ENCODE measurements at regions not wholly inside any gene's neighbourhood (a gene's known extent, or its start where the extent isn't known, plus 50 kb on each side); places are given as distances from the start of the nearest gene placed in this dataset.

DNA sequence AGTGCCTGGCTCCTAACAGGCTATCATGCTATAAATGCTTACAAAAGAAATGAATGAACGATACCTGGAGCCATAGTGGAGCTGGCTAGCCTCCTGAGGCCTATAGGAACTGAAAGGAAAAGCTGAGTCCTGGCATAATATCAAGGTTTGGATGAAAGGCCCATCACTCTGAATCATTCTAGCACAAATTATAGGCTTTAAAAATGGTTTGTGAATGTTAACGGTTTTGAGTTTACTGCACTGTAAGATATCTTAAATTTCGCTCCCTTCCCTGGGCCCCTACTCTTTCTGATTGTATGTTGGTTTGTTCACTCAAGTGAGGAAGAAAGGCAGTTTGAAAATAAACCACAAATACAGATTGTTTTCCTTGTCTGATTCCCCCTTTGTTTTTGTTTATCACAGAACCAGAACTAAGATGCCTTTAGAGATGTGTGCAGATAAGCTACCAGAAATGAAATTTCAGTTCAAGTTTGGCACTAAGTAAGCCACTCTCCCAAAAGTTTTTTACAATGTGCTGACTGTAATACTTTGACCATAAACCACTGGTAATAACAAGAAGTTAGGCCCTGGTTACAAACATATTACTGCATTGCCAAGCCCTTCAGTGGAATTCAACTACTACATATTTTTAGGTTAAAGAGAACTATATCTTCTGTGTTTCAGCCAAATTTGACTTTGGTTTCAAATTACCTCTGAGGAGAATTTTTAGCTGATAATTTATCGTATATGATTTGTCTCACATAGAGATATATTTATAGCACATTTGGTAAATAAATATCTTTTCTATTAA lies 89.5 kb downstream of the ALX1 start:
- DNase-seq (ENCODE audit: low spot score), result no peak
- TF ChIP-seq, protein P1, sequence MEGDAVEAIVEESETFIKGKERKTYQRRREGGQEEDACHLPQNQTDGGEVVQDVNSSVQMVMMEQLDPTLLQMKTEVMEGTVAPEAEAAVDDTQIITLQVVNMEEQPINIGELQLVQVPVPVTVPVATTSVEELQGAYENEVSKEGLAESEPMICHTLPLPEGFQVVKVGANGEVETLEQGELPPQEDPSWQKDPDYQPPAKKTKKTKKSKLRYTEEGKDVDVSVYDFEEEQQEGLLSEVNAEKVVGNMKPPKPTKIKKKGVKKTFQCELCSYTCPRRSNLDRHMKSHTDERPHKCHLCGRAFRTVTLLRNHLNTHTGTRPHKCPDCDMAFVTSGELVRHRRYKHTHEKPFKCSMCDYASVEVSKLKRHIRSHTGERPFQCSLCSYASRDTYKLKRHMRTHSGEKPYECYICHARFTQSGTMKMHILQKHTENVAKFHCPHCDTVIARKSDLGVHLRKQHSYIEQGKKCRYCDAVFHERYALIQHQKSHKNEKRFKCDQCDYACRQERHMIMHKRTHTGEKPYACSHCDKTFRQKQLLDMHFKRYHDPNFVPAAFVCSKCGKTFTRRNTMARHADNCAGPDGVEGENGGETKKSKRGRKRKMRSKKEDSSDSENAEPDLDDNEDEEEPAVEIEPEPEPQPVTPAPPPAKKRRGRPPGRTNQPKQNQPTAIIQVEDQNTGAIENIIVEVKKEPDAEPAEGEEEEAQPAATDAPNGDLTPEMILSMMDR (IDR thresholded peaks at IDR 0.05; ENCODE audit: extremely low read depth, insufficient read depth, missing control alignments), result no peak
- in situ Hi-C loops (cut with MboI; ENCODE audit: low pct_unique_long_range_greater_than_20kb, low sequenced_read_pairs, unreplicated experiment), result no loop called here

DNA sequence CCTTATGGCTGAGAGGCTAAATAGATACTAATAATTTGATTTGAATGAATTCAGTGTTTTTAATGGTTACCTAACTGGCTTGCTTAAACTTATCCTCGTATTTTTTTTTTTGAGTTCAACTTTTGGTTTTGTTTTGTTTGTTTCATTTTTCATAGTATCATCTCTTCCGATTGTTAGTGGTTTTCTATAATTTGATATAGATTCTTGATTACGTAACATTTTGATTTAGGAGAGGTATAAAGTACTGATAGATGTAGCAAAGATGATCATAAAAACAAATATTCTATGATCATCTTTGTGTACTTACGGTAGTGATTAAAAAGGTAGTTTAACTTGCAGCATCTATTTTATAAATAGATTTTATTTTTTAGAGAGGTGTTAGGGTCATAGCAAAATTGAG lies 93.0 kb downstream of the ALX1 start:
- TF ChIP-seq, protein P1 (IDR thresholded peaks at IDR 0.05; ENCODE audit: extremely low read depth, insufficient read depth, missing control alignments), result no peak
- in situ Hi-C loops (cut with MboI; ENCODE audit: low pct_unique_long_range_greater_than_20kb, low sequenced_read_pairs, unreplicated experiment), result no loop called here
- no peak for DNase-seq (ENCODE audit: low spot score)

DNA sequence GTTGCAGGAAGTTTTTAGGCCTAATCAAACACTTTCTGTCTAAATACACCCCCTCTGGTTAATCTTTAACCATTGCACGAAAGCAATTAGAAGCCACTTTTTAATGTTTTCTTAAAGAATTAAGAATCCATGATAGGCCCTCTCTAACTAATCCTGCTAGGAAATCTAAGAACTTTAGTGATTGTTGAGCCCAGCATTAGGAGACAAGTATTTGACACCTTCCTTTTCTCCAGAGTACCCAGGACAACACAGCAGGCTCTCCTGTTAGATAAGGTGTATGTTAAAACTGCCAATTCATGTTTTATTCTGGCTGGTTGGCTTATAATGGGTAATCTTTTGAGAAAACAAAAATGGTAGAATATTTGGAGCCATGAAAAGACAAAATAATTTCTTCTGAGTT lies 95.0 kb downstream of the ALX1 start:
- TF ChIP-seq, protein P1 (IDR thresholded peaks at IDR 0.05; ENCODE audit: extremely low read depth, insufficient read depth, missing control alignments), result no peak
- in situ Hi-C loops (cut with MboI; ENCODE audit: low pct_unique_long_range_greater_than_20kb, low sequenced_read_pairs, unreplicated experiment), result no loop called here
- no peak for DNase-seq (ENCODE audit: low spot score)

DNA sequence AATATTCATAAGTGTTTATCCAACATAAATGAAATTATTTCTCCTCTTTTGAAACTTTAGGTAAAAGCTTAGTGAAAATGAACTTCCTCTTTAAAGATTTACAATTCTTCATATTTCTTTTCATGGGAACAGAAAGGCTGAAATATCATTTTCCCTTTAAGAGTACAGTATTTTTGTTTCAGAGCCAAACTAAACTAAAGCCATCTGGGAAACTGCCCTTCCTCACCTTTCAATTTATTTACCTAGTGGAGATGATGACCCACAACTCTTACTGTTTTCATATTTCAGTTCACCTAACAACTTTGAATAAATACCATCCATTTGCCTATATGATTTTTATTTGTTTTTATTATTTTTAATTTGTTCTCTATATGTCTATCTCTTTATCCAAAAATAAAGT lies 105.4 kb downstream of the ALX1 start:
- TF ChIP-seq, protein P1 (IDR thresholded peaks at IDR 0.05; ENCODE audit: extremely low read depth, insufficient read depth, missing control alignments), result no peak
- DNase-seq (ENCODE audit: low spot score), result no peak
- in situ Hi-C loops (cut with MboI; ENCODE audit: low pct_unique_long_range_greater_than_20kb, low sequenced_read_pairs, unreplicated experiment), result no loop called here

DNA sequence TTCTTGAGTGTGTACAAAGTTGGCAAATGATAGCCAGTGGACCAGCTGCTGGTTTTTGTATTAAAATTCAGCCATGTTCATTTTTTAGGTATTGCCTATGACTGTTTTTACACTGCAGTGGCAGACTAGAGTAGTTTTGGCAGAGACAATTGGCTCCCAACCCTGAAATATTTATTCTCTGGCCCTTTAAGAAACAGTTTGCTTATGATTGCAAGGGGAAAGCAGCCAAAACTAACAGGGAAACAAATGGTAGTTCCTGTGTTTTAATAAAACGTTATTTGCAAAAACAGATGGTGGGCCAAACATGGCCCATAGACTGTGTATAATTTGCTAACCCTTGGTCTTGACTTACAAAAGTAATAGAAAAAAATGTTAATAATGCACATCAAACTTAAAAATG lies 110.2 kb downstream of the ALX1 start:
- TF ChIP-seq, protein P1 (IDR thresholded peaks at IDR 0.05; ENCODE audit: extremely low read depth, insufficient read depth, missing control alignments), result no peak
- DNase-seq (ENCODE audit: low spot score), result no peak
- in situ Hi-C loops (cut with MboI; ENCODE audit: low pct_unique_long_range_greater_than_20kb, low sequenced_read_pairs, unreplicated experiment), result no loop called here

DNA sequence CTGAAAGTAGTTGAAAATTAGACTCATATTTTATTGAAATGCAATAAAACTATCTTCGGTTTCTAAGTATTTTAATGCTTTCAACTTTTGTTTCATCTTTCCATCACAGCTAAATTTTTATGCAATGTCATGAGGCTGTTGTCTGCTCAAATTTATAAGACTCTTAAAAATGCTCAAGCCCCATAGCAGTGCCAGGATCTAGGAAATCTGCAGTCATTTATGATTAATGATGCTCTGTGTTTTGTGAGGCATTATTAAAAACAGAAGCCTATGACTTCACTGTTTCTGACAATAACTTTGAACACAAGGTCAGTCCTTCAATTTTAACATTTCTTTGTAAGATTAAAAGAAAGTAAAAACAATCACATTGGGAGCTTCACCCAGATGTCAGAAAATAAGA lies 112.5 kb downstream of the ALX1 start:
- TF ChIP-seq, protein P1 (IDR thresholded peaks at IDR 0.05; ENCODE audit: extremely low read depth, insufficient read depth, missing control alignments), result no peak
- in situ Hi-C loops (cut with MboI; ENCODE audit: low pct_unique_long_range_greater_than_20kb, low sequenced_read_pairs, unreplicated experiment), result no loop called here
- DNase-seq (ENCODE audit: low spot score), result no peak
